ENCODE measurements at regions not wholly inside any gene's neighbourhood (a gene's known extent, or its start where the extent isn't known, plus 50 kb on each side); places are given as distances from the start of the nearest gene placed in this dataset.

- H3K4me3 ChIP-seq (ENCODE audit: low read depth, low read length), result no peak overlapping the region
- no peak for DNase-seq (ENCODE audit: low read depth)
- TF ChIP-seq CTCF (IDR thresholded peaks at IDR 0.05; ENCODE audit: insufficient read depth, low read depth, low read length, missing control alignments), result no peak
Measured at GRCh38 chr12:18008642-18009041, 81.4 kb downstream of the RERGL start.

- H3K4me3 ChIP-seq (ENCODE audit: low read depth, low read length), result no peak overlapping the region
- no peak for TF ChIP-seq CTCF (IDR thresholded peaks at IDR 0.05; ENCODE audit: insufficient read depth, low read depth, low read length, missing control alignments)
- DNase-seq (ENCODE audit: low read depth), result no peak
Measured at GRCh38 chr12:17999174-17999801, 90.7 kb downstream of the RERGL start.

- peak; percentile 63 for DNase-seq (ENCODE audit: low read depth)
- no peak overlapping the region for H3K4me3 ChIP-seq (ENCODE audit: low read depth, low read length)
- peak; percentile 69 for TF ChIP-seq CTCF (IDR thresholded peaks at IDR 0.05; ENCODE audit: insufficient read depth, low read depth, low read length, missing control alignments)
Measured at GRCh38 chr12:17992002-17992656, 97.9 kb downstream of the RERGL start.

GRCh38 chr12:17982556-17982955, 107.4 kb downstream of the RERGL start:
- no peak for DNase-seq (ENCODE audit: low read depth)
- no peak for TF ChIP-seq CTCF (IDR thresholded peaks at IDR 0.05; ENCODE audit: insufficient read depth, low read depth, low read length, missing control alignments)
- no peak overlapping the region for H3K4me3 ChIP-seq (ENCODE audit: low read depth, low read length)

- no peak overlapping the region for H3K4me3 ChIP-seq (ENCODE audit: low read depth, low read length)
- DNase-seq (ENCODE audit: low read depth), result no peak
- TF ChIP-seq CTCF (IDR thresholded peaks at IDR 0.05; ENCODE audit: insufficient read depth, low read depth, low read length, missing control alignments), result no peak
Measured at GRCh38 chr12:17976202-17976601, 113.8 kb downstream of the RERGL start.

- no peak overlapping the region for H3K4me3 ChIP-seq (ENCODE audit: low read depth, low read length)
- DNase-seq (ENCODE audit: low read depth), result no peak
- no peak for TF ChIP-seq CTCF (IDR thresholded peaks at IDR 0.05; ENCODE audit: insufficient read depth, low read depth, low read length, missing control alignments)
Measured at GRCh38 chr12:17975763-17976162, 114.2 kb downstream of the RERGL start.

GRCh38 chr12:17975239-17975638, 114.8 kb downstream of the RERGL start:
- DNase-seq (ENCODE audit: low read depth), result no peak
- no peak overlapping the region for H3K4me3 ChIP-seq (ENCODE audit: low read depth, low read length)
- no peak for TF ChIP-seq CTCF (IDR thresholded peaks at IDR 0.05; ENCODE audit: insufficient read depth, low read depth, low read length, missing control alignments)

Measured in GM12865 (cell line).